AG04450 (cell line): ENCODE measurements at regions not wholly inside any gene's neighbourhood (a gene's known extent, or its start where the extent isn't known, plus 50 kb on each side); places are given as distances from the start of the nearest gene placed in this dataset.

Source experiments
- CTCF ChIA-PET: fragments of 300-600, 350-600 bp; formaldehyde crosslinking; extraction: SDS; loops from one replicate; lab custom pipeline; 2022; ENCODE audit warnings: antibody characterized with exemption, inconsistent platforms; lab: Charles Lee
- POLR2A ChIA-PET: fragments of 350-600 bp; formaldehyde crosslinking; extraction: SDS; loops from one replicate; lab custom pipeline; 2021; ENCODE audit warnings: antibody characterized with exemption, inconsistent platforms; lab: Yijun Ruan, JAX
- DNase-seq: peaks from one replicate; pipeline ENCODE4 v3.0.0-alpha.2; 2011; ENCODE audit warnings: low read depth, low spot score
- H3K27ac ChIP-seq: one replicate; pipeline ENCODE4 v1.5.1; 2012; ENCODE audit warnings: low read depth, low read length, control low read depth
- H3K27me3 ChIP-seq: one replicate; pipeline ENCODE4 v1.6.0; 2012; ENCODE audit warnings: low read length; ENCODE audit not compliant: control insufficient read depth, insufficient read depth
- H3K4me3 ChIP-seq: 2 replicates; pipeline ENCODE4 v1.5.1; 2011; ENCODE audit warnings: mild to moderate bottlenecking, low read depth, low read length, control low read depth
- H3K9me3 ChIP-seq: 2 replicates; pipeline ENCODE4 v1.5.1; 2012; ENCODE audit warnings: low read length; ENCODE audit not compliant: control insufficient read depth, insufficient read depth
- CTCF ChIP-seq: IDR thresholded peaks from 2 replicates; pipeline ENCODE4 v1.5.1; 2011; ENCODE audit warnings: low read depth, low read length, control low read depth, inconsistent platforms

GRCh38 chr2:193783681-193784080 lies 1588.9 kb upstream of the TMEFF2 start:
- ChIA-PET CTCF (no interaction called here), POLR2A (no interaction called here)
- TF ChIP-seq CTCF: no peak
- DNase-seq: no peak
- Histone ChIP-seq H3K9me3 (peaks cover 4% of the 10 kb centered on the region), H3K27me3 (no peaks in the 10 kb centered on the region), H3K27ac (no peak overlapping the region), H3K4me3 (no peak overlapping the region)

GRCh38 chr2:193778293-193778692 lies 1583.6 kb upstream of the TMEFF2 start:
- DNase-seq: no peak
- no peak overlapping the region for H3K27ac ChIP-seq
- ChIA-PET CTCF (no interaction called here), POLR2A (no interaction called here)
- no peak for TF ChIP-seq CTCF
- H3K4me3 ChIP-seq: no peak overlapping the region
- H3K27me3 ChIP-seq: no peaks in the 10 kb centered on the region
- peaks cover 4% of the 10 kb centered on the region for H3K9me3 ChIP-seq

GRCh38 chr2:193776988-193777387 lies 1582.3 kb upstream of the TMEFF2 start:
- ChIA-PET POLR2A (no interaction called here), CTCF (no interaction called here)
- H3K27me3 ChIP-seq: no peaks in the 10 kb centered on the region
- no peak overlapping the region for H3K4me3 ChIP-seq
- no peak overlapping the region for H3K27ac ChIP-seq
- no peak for DNase-seq
- peaks cover 4% of the 10 kb centered on the region; the same call in 1 of the 2 replicates for H3K9me3 ChIP-seq
- TF ChIP-seq CTCF: no peak

- Histone ChIP-seq H3K4me3 (no peak overlapping the region), H3K27me3 (no peaks in the 10 kb centered on the region), H3K27ac (no peak overlapping the region), H3K9me3 (no peaks in the 10 kb centered on the region)
- POLR2A ChIA-PET: no interaction called here
- CTCF ChIA-PET: no interaction called here
- no peak for TF ChIP-seq CTCF
- DNase-seq: no peak
Observed at GRCh38 chr2:193774166-193774565, 1579.4 kb upstream of the TMEFF2 start.

- TF ChIP-seq CTCF: no peak
- Histone ChIP-seq H3K27ac (no peak overlapping the region), H3K9me3 (no peaks in the 10 kb centered on the region), H3K27me3 (no peaks in the 10 kb centered on the region), H3K4me3 (no peak overlapping the region)
- no peak for DNase-seq
- ChIA-PET CTCF (no interaction called here), POLR2A (no interaction called here)
Observed at GRCh38 chr2:193751299-193751698, 1556.6 kb upstream of the TMEFF2 start.
